ES-I3 (cell line): ENCODE measurements at regions not wholly inside any gene's neighbourhood (a gene's known extent, or its start where the extent isn't known, plus 50 kb on each side); places are given as distances from the start of the nearest gene placed in this dataset.
"Not testable (repeated sequence)": the region's sequence is repeated elsewhere in the genome, so short reads cannot be mapped to it uniquely, and the experiment has no call there.

Source experiments
- H3K36me3 ChIP-seq: 2 replicates; pipeline ENCODE4 v1.6.1; 2013; ENCODE audit warnings: mild to moderate bottlenecking, low read length, control low read depth, moderate library complexity; ENCODE audit not compliant: insufficient read depth
- H3K4me1 ChIP-seq: 2 replicates; pipeline ENCODE4 v1.6.1; 2013; ENCODE audit warnings: mild to moderate bottlenecking, control low read depth, low read length; ENCODE audit not compliant: insufficient read depth
- H3K9ac ChIP-seq: 2 replicates; pipeline ENCODE4 v1.6.1; 2013; ENCODE audit warnings: low read depth, mild to moderate bottlenecking, low read length, moderate library complexity
- H3K9me3 ChIP-seq: 2 replicates; pipeline ENCODE4 v1.6.1; 2013; ENCODE audit warnings: mild to moderate bottlenecking, low read length, moderate library complexity; ENCODE audit not compliant: control insufficient read depth, insufficient read depth

- H3K4me1 ChIP-seq, result no peaks in the 10 kb centered on the region
- no peak overlapping the region for H3K9ac ChIP-seq
- H3K36me3 ChIP-seq, result no peaks in the 10 kb centered on the region
- H3K9me3 ChIP-seq, result no peaks in the 10 kb centered on the region
These were observed 794.9 kb upstream of the ARRDC3 start for GRCh38 chr5:92177926-92178487.

GRCh38 chr5:92163906-92164305, 780.8 kb upstream of the ARRDC3 start:
- H3K9ac ChIP-seq, result no peak overlapping the region
- no peaks in the 10 kb centered on the region for H3K9me3 ChIP-seq
- no peaks in the 10 kb centered on the region for H3K36me3 ChIP-seq
- H3K4me1 ChIP-seq, result no peaks in the 10 kb centered on the region

DNA sequence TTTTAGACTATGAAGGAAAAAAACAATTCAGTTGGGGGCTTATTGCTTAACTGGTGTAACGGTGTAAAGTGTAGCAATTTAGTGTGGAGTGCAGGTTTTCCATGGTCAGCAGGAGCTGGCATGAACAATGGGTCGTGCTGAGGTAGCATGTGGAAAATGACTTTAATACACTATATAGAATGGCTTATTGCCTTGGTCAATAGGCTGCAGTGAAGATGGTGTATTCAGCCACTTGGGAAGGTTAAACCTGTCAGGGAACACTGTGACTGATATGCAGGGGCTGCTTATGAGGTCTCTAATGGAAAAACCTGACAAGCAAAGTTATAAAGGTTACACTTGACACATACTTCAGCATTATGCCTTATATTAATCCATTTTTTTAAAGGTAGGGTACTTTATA, 764.7 kb upstream of the ARRDC3 start:
- Histone ChIP-seq H3K4me1 (no peaks in the 10 kb centered on the region; the same call in 1 of the 2 replicates), H3K9me3 (no peaks in the 10 kb centered on the region), H3K36me3 (no peaks in the 10 kb centered on the region), H3K9ac (no peak overlapping the region)

DNA sequence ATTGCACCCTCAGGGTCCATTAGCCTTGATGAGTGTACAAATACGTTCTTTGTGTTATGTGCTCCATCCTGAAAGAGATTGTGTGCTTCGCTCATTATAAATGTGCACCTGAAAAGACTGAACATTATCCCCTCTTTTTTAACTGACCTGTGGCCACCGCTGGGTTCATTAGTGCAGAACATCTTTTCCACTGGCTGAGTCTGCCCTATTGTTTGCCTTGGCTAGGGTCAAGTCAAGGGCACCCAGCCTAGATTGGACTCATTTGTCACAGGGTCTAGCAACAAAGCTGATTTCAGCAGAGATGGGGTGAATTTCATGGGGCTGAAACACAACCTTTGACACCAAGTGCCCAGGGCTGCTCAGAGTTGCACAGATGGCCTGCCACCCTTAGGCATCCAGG, 764.1 kb upstream of the ARRDC3 start:
- Histone ChIP-seq H3K9ac (no peak overlapping the region), H3K4me1 (no peaks in the 10 kb centered on the region; the same call in 1 of the 2 replicates), H3K36me3 (no peaks in the 10 kb centered on the region), H3K9me3 (no peaks in the 10 kb centered on the region)

DNA sequence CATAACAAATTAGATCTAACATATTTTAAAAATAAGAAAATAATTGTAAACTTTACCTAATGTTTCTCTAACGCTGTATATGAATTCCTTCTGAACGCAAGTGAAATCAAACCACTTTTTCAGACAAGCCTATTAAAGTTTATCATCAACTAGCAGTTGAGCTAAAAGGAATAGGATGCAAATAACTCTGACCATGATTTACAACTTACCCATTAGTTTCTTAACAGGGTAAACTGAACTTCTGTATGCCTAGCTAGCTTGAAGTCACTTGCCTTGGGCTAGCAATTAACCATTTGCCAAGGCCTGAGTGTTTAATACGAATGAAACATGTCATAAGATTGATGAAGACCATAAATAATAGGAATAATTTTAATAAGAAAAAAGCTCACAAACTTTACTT, 762.7 kb upstream of the ARRDC3 start:
- Histone ChIP-seq H3K4me1 (no peaks in the 10 kb centered on the region; the same call in 1 of the 2 replicates), H3K36me3 (no peaks in the 10 kb centered on the region), H3K9ac (no peak overlapping the region), H3K9me3 (no peaks in the 10 kb centered on the region)

DNA sequence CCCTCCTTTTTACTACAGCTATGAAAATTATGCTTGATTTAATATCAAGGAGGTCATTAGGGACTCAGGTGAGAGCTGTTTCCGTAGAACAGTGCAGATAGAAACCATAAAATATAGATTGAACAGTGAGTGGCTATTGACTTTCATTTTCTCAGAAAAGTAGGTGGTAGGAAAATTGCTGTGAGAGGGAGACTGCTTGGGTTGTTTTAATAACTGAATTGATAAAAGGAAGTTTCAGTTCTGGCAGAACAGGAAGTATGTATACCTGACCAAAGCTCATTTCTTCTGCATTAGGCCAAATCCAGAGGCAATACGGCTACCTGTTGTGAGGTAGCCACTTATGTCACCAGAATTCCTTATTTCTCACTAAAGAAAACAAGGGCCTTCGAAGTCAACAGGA, 761.7 kb upstream of the ARRDC3 start:
- Histone ChIP-seq H3K9me3 (no peaks in the 10 kb centered on the region), H3K36me3 (no peaks in the 10 kb centered on the region), H3K4me1 (no peaks in the 10 kb centered on the region; the same call in 1 of the 2 replicates), H3K9ac (no peak overlapping the region)

GRCh38 chr5:92132294-92132908, 749.3 kb upstream of the ARRDC3 start:
- not testable (repeated sequence) for H3K4me1 ChIP-seq, H3K9ac ChIP-seq, H3K9me3 ChIP-seq, H3K36me3 ChIP-seq

DNA sequence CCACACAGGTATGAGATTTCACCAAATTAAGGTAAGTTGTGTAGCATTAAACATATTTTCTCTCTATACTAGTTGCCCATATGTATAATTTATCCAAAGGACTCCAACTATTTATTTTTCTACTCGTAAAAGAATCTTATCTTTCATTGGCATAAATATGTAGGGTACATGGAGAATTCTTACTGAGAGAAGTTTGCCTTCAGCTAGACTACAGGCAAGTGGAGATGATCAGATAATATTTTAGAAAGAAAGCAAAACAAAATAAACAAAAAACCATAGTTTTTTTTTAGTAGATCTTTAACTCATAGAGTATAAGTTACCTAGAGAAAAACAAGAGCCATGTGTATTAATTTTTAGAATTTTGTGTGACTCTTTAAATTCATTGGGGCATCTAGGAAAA, 743.1 kb upstream of the ARRDC3 start:
- Histone ChIP-seq H3K4me1 (no peaks in the 10 kb centered on the region), H3K9me3 (no peaks in the 10 kb centered on the region), H3K9ac (no peak overlapping the region), H3K36me3 (no peaks in the 10 kb centered on the region)

- Histone ChIP-seq H3K36me3 (no peaks in the 10 kb centered on the region), H3K9ac (no peak overlapping the region)
These were observed 736.0 kb upstream of the ARRDC3 start for GRCh38 chr5:92119110-92119509.

DNA sequence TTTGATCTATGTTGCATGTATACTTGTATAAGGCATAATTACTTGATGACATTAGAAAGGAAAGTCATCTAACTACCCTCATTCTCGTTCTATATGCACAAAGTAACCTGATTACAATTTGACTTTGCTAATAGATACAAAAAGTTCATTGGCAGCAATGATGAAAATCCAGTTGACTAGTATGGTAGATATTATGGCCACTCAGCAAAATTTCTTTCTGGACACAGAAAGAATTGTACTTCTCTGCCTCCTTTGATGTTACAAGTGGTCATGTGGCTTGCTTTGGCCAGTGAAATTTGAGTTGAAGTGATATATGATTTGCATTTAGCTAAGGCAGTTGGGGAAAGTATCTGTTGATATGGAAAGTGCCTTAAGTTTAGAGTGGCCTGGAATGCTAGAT, 723.7 kb upstream of the ARRDC3 start:
- Histone ChIP-seq H3K9ac (no peak overlapping the region), H3K36me3 (no peaks in the 10 kb centered on the region), H3K9me3 (no peaks in the 10 kb centered on the region), H3K4me1 (no peaks in the 10 kb centered on the region)

More at GRCh38 chr5:92119110-92119509, 736.0 kb upstream of the ARRDC3 start:
- Histone ChIP-seq H3K9me3 (no peaks in the 10 kb centered on the region), H3K4me1 (peaks cover 5% of the 10 kb centered on the region; the same call in 1 of the 2 replicates)

DNA sequence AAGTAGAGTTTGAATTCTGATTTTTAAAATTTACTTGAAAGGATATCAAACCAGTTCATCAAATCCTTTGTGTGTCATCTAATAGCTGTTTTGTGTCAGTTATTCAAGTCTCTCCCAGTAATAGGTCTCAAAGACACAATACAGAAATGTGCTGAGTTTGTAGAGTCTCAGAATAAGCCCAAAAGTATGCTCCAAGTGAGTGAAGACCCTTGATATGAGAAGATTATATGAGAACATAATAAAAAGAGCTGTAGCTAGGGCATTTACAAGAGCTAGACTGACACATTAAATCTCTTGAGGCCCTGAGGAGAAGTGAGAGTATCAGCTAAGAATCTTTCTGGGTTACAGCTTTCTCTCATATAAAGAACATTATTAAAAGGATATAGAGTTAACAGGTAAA, 721.0 kb upstream of the ARRDC3 start:
- no peak overlapping the region for H3K9ac ChIP-seq
- H3K4me1 ChIP-seq, result no peaks in the 10 kb centered on the region
- H3K36me3 ChIP-seq, result no peaks in the 10 kb centered on the region
- no peaks in the 10 kb centered on the region for H3K9me3 ChIP-seq

DNA sequence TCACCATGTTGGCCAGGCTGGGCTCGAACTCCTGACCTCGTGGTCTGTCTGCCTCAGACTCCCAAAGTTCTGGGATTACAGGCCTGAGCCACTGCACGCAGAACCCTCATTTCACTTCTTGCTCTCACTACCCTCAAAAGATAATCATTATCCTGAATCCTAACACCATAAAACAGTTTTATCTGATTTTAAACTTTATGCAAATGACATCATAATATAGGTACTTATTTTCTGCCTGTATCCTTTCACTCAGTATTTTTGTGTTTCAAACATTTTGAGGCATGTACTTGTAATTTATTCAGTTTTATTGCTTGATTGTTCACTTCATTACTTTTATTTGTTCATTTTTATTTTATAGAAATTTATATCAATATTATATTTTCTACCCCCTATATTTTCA, 719.2 kb upstream of the ARRDC3 start:
- no peaks in the 10 kb centered on the region for H3K36me3 ChIP-seq
- no peak overlapping the region for H3K9ac ChIP-seq
- no peaks in the 10 kb centered on the region for H3K9me3 ChIP-seq
- H3K4me1 ChIP-seq, result no peaks in the 10 kb centered on the region

DNA sequence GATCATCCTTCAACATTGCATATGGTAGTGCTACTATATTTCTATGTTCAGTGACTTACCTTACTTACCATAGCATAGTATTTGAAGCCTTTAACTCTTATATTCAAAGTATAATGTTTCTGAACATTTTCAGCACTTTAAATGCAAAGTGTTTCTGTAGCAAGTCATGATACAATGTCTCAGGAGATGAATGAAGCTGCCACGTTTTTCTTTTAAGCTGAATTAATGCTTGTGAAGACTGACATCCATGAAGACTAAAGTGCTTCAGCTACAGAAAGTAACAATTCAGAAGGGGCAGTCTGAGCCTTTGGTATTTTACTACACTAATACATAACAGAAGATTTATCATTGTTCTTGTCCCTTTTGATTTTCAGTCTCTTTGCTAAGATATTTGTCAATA, 709.1 kb upstream of the ARRDC3 start:
- Histone ChIP-seq H3K36me3 (no peaks in the 10 kb centered on the region), H3K4me1 (no peaks in the 10 kb centered on the region), H3K9me3 (no peaks in the 10 kb centered on the region), H3K9ac (no peak overlapping the region)

DNA sequence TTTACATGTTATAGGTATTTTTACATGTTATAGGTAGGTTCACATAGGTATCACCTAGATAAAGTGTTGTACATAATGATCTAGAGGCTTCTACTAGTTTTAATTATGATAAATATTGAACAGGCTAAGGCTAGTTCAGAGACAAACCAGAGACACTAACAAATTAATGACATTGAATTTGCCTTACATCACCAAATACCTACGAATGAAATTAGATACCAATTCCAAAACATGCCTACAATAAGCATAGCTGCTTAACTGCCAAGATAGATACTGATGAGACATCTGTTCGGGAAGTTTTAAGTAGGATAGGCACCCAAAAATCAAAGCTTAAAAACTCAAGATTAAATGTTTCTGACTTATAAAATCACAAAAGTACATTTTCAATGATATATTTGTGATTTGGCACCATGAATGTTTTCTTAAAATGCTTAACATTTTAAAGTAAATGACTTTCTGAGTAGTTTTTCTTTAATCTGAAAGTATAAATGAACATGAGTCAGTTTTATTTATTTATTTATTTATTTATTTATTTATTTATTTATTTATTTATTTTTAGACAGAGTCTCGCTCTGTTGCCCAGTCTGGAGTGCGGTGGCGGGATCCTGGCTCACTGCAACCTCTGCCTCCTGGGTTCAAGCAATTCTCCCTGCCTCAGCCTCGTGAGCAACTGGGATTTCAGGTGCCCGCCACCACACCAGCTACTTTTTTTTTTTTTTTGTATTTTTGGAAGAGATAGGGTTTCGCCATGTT, 703.1 kb upstream of the ARRDC3 start:
- no peaks in the 10 kb centered on the region for H3K4me1 ChIP-seq
- H3K9me3 ChIP-seq, result no peaks in the 10 kb centered on the region

More for the DNA sequence above, 703.1 kb upstream of the ARRDC3 start:
- Histone ChIP-seq H3K36me3 (no peaks in the 10 kb centered on the region), H3K9ac (no peak overlapping the region)
